K562 (cell line): ENCODE measurements at regions not wholly inside any gene's neighbourhood (a gene's known extent, or its start where the extent isn't known, plus 50 kb on each side); places are given as distances from the start of the nearest gene placed in this dataset.

Experiments
- E2F3 ChIP-seq: fragments of 250-450 bp; sonication (Bioruptor Pico); IDR thresholded peaks from 2 replicates; pipeline ENCODE4 v1.4.0; 2020; ENCODE audit warnings: mild to moderate bottlenecking
- FOXA3 ChIP-seq, 2 experiments: fragments of 450-650 bp in 1 of 2; sonication (generic) in 1 of 2; formaldehyde crosslinking; IDR thresholded peaks in 1 of 2; conservative IDR thresholded peaks in 1 of 2; 2 replicates each; pipeline versions ENCODE4 v1.4.0 to v1.8.0; 2020 to 2022; ENCODE audit warnings: mild to moderate bottlenecking in 2 of 2, missing genetic modification reagents in 1 of 2
- HMGN3 ChIP-seq: IDR thresholded peaks from 2 replicates; pipeline ENCODE4 v1.6.1; 2011; ENCODE audit warnings: borderline replicate concordance, low read depth, mild to moderate bottlenecking, mixed read lengths, low read length; ENCODE audit not compliant: insufficient read length; ENCODE audit errors: extremely low read depth
- SP1 ChIP-seq: sonication (generic); formaldehyde crosslinking; IDR thresholded peaks from 2 replicates; pipeline ENCODE4 v1.8.1; 2022; ENCODE audit warnings: mild to moderate bottlenecking, missing genetic modification reagents
- SRSF9 ChIP-seq: fragments of 200-400 bp; formaldehyde crosslinking; IDR thresholded peaks from 2 replicates; pipeline ENCODE4 v1.6.1; 2017; ENCODE audit warnings: low read depth, low read length, borderline replicate concordance
- TF ChIP-seq, protein P1 (sequence below), 2 experiments: fragments of 450-650 bp; formaldehyde crosslinking in 1 of 2; IDR thresholded peaks; 2 replicates each; pipeline versions ENCODE4 v1.4.0 to v1.6.1; 2014 to 2020; ENCODE audit warnings: mild to moderate bottlenecking in 2 of 2, borderline replicate concordance in 1 of 2, low read depth in 1 of 2
- TF ChIP-seq, protein P2 (sequence below): sonication (generic); formaldehyde crosslinking; IDR thresholded peaks from 2 replicates; pipeline ENCODE4 v1.8.0; 2023; ENCODE audit warnings: mild to moderate bottlenecking, missing genetic modification reagents
- TF ChIP-seq, protein P3 (sequence below): fragments of 250-450 bp; sonication (Bioruptor Pico); IDR thresholded peaks from 2 replicates; pipeline ENCODE4 v1.4.0; 2020; ENCODE audit warnings: mild to moderate bottlenecking, moderate library complexity, borderline replicate concordance
- TF ChIP-seq, protein P4 (sequence below): fragments of 450-650 bp; IDR thresholded peaks from 2 replicates; pipeline ENCODE4 v1.6.1; 2016; ENCODE audit warnings: low read depth, mild to moderate bottlenecking, moderate library complexity
- TF ChIP-seq, protein P5 (sequence below), 3 experiments: fragments of 200-800 bp in 1 of 3; fragments of 250-450 bp in 1 of 3; fragments of 450-650 bp in 1 of 3; sonication (Bioruptor Pico) in 1 of 3; sonication (Bioruptor generic) in 1 of 3; formaldehyde crosslinking in 1 of 3; IDR thresholded peaks; 2 replicates each; pipeline versions ENCODE4 v1.6.1 to v1.8.0; 2016 to 2022; ENCODE audit warnings: mild to moderate bottlenecking in 2 of 3, missing genetic modification characterization in 2 of 3, missing compliant biosample characterization in 1 of 3, moderate library complexity in 1 of 3

DNA sequence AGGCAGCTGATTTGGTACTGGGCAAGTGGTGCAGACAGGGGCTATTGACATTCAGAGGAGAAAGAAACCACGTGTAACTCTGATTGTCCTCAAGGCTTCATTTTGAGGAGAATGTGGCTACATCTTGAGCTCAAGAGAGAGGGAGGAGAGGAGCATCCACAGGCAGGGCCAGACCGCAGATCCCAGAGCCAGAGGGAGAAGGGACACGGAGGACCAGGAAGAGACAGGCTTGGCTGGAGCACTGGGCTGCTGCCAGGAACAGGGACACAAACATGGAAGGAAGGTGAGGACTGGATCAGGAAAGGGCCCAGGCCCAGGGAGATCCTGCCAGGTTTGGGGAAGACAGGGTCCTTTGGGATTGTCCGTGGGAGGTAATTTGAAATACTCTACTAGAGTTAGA, 158.3 kb downstream of the GPAM start (continued):
- TF ChIP-seq, protein P1, sequence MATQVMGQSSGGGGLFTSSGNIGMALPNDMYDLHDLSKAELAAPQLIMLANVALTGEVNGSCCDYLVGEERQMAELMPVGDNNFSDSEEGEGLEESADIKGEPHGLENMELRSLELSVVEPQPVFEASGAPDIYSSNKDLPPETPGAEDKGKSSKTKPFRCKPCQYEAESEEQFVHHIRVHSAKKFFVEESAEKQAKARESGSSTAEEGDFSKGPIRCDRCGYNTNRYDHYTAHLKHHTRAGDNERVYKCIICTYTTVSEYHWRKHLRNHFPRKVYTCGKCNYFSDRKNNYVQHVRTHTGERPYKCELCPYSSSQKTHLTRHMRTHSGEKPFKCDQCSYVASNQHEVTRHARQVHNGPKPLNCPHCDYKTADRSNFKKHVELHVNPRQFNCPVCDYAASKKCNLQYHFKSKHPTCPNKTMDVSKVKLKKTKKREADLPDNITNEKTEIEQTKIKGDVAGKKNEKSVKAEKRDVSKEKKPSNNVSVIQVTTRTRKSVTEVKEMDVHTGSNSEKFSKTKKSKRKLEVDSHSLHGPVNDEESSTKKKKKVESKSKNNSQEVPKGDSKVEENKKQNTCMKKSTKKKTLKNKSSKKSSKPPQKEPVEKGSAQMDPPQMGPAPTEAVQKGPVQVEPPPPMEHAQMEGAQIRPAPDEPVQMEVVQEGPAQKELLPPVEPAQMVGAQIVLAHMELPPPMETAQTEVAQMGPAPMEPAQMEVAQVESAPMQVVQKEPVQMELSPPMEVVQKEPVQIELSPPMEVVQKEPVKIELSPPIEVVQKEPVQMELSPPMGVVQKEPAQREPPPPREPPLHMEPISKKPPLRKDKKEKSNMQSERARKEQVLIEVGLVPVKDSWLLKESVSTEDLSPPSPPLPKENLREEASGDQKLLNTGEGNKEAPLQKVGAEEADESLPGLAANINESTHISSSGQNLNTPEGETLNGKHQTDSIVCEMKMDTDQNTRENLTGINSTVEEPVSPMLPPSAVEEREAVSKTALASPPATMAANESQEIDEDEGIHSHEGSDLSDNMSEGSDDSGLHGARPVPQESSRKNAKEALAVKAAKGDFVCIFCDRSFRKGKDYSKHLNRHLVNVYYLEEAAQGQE (IDR thresholded peaks at IDR 0.05; ENCODE audit: borderline replicate concordance) = no peak
- TF ChIP-seq, protein P1 (CRISPR knock-in tag; IDR thresholded peaks at IDR 0.05; ENCODE audit: low read depth) = no peak
- TF ChIP-seq HMGN3 = no peak
- TF ChIP-seq, protein P2, sequence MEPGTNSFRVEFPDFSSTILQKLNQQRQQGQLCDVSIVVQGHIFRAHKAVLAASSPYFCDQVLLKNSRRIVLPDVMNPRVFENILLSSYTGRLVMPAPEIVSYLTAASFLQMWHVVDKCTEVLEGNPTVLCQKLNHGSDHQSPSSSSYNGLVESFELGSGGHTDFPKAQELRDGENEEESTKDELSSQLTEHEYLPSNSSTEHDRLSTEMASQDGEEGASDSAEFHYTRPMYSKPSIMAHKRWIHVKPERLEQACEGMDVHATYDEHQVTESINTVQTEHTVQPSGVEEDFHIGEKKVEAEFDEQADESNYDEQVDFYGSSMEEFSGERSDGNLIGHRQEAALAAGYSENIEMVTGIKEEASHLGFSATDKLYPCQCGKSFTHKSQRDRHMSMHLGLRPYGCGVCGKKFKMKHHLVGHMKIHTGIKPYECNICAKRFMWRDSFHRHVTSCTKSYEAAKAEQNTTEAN (CRISPR knock-in tag) = no peak
- no peak for TF ChIP-seq SP1 (CRISPR knock-in tag)
- TF ChIP-seq, protein P3, sequence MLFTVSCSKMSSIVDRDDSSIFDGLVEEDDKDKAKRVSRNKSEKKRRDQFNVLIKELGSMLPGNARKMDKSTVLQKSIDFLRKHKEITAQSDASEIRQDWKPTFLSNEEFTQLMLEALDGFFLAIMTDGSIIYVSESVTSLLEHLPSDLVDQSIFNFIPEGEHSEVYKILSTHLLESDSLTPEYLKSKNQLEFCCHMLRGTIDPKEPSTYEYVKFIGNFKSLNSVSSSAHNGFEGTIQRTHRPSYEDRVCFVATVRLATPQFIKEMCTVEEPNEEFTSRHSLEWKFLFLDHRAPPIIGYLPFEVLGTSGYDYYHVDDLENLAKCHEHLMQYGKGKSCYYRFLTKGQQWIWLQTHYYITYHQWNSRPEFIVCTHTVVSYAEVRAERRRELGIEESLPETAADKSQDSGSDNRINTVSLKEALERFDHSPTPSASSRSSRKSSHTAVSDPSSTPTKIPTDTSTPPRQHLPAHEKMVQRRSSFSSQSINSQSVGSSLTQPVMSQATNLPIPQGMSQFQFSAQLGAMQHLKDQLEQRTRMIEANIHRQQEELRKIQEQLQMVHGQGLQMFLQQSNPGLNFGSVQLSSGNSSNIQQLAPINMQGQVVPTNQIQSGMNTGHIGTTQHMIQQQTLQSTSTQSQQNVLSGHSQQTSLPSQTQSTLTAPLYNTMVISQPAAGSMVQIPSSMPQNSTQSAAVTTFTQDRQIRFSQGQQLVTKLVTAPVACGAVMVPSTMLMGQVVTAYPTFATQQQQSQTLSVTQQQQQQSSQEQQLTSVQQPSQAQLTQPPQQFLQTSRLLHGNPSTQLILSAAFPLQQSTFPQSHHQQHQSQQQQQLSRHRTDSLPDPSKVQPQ (CRISPR knock-in tag) = no peak
- TF ChIP-seq, protein P4, sequence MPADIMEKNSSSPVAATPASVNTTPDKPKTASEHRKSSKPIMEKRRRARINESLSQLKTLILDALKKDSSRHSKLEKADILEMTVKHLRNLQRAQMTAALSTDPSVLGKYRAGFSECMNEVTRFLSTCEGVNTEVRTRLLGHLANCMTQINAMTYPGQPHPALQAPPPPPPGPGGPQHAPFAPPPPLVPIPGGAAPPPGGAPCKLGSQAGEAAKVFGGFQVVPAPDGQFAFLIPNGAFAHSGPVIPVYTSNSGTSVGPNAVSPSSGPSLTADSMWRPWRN = no peak
- no peak for TF ChIP-seq E2F3
- no peak for TF ChIP-seq SRSF9
- TF ChIP-seq, protein P5, sequence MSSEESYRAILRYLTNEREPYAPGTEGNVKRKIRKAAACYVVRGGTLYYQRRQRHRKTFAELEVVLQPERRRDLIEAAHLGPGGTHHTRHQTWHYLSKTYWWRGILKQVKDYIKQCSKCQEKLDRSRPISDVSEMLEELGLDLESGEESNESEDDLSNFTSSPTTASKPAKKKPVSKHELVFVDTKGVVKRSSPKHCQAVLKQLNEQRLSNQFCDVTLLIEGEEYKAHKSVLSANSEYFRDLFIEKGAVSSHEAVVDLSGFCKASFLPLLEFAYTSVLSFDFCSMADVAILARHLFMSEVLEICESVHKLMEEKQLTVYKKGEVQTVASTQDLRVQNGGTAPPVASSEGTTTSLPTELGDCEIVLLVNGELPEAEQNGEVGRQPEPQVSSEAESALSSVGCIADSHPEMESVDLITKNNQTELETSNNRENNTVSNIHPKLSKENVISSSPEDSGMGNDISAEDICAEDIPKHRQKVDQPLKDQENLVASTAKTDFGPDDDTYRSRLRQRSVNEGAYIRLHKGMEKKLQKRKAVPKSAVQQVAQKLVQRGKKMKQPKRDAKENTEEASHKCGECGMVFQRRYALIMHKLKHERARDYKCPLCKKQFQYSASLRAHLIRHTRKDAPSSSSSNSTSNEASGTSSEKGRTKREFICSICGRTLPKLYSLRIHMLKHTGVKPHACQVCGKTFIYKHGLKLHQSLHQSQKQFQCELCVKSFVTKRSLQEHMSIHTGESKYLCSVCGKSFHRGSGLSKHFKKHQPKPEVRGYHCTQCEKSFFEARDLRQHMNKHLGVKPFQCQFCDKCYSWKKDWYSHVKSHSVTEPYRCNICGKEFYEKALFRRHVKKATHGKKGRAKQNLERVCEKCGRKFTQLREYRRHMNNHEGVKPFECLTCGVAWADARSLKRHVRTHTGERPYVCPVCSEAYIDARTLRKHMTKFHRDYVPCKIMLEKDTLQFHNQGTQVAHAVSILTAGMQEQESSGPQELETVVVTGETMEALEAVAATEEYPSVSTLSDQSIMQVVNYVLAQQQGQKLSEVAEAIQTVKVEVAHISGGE (CRISPR knock-in tag; IDR thresholded peaks at IDR 0.05) = no peak
- no peak for TF ChIP-seq FOXA3 (CRISPR knock-in tag; conservative IDR thresholded peaks at IDR 0.05 in 1 of 2, IDR thresholded peaks at IDR 0.05 in 1 of 2)
- TF ChIP-seq, all 486 proteins: peak for 0
